ENCODE measurements at regions not wholly inside any gene's neighbourhood (a gene's known extent, or its start where the extent isn't known, plus 50 kb on each side); places are given as distances from the start of the nearest gene placed in this dataset.

- 73 to 91% (median 77%) methylated on average over 2 of the region's 2 CpGs for WGBS, 5 donors
- intact Hi-C loops (cut with DNase I; ENCODE audit: low total_unique reads), result no loop called here
- H3K27ac ChIP-seq, result no peak overlapping the region
- H3K9me3 ChIP-seq, result no peaks in the 10 kb centered on the region
- no peaks in the 10 kb centered on the region for H3K36me3 ChIP-seq
- H3K4me3 ChIP-seq, result no peak overlapping the region
- DNase-seq, result no peak
- TF ChIP-seq EP300 (IDR thresholded peaks at IDR 0.05), result no peak
- no peak for TF ChIP-seq CTCF (IDR thresholded peaks at IDR 0.05)
- TF ChIP-seq POLR2AphosphoS5 (IDR thresholded peaks at IDR 0.05), result no peak
- TF ChIP-seq POLR2A (IDR thresholded peaks at IDR 0.05), result no peak
- H3K27me3 ChIP-seq, result no peaks in the 10 kb centered on the region
- H3K4me1 ChIP-seq, result no peaks in the 10 kb centered on the region
Observed at GRCh38 chr7:81600608-81601007, 169.2 kb downstream of the HGF start.

DNA sequence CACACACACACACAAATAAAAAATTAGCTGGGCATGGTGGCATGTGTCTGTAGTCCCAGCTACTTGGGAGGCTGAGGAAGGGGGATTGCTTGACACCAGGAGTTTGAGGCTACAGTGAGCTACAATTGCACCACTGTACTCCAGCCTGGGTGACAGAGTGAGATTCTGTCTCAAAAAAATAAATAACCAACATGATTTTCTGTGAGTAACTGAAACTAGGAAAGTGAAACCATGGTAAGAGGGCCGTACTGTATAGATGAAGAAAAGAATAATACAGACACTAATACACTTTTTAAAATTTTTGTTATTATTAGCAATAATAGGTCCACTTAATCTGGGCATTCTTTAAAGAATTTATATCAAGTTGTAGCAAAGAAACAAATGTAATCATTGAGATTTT, 170.9 kb downstream of the HGF start:
- Histone ChIP-seq H3K9me3 (no peaks in the 10 kb centered on the region), H3K4me1 (no peaks in the 10 kb centered on the region), H3K36me3 (no peaks in the 10 kb centered on the region), H3K27ac (no peak overlapping the region), H3K4me3 (no peak overlapping the region), H3K27me3 (no peaks in the 10 kb centered on the region)
- intact Hi-C loops (cut with DNase I; ENCODE audit: low total_unique reads), result no loop called here
- 81 to 91% (median 85%) methylated on average over 1 of the region's 1 CpG for WGBS, 5 donors
- no peak for TF ChIP-seq EP300 (IDR thresholded peaks at IDR 0.05)
- no peak for TF ChIP-seq POLR2A (IDR thresholded peaks at IDR 0.05)
- no peak for TF ChIP-seq POLR2AphosphoS5 (IDR thresholded peaks at IDR 0.05)
- TF ChIP-seq CTCF (IDR thresholded peaks at IDR 0.05), result no peak
- DNase-seq, result no peak

DNA sequence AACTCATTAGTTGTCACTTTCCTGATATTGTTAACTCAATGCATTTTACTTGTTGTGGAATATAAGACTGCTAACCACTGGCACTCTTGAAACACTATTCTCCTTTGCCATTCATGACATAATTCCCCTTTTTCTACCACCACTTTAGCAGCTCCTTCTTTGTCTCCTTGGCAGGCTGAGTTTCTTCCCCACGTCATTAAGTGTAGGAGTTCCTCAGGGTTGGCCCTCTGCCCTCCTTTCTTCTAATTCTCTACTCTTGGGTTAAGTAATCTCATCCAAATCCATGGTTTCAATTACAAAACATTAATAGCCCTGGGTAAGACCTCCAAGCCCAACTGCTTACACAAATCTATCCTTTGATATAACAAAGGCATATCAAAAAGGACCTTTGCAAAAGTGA, 175.1 kb downstream of the HGF start:
- 32 to 58% (median 47%) methylated on average over 1 of the region's 1 CpG for WGBS, 5 donors
- DNase-seq, result peak in 1 of 2 donors; percentile 6
- H3K4me1 ChIP-seq, result no peaks in the 10 kb centered on the region
- H3K27ac ChIP-seq, result no peak overlapping the region
- intact Hi-C loops (cut with DNase I; ENCODE audit: low total_unique reads), result no loop called here
- no peaks in the 10 kb centered on the region for H3K36me3 ChIP-seq
- no peaks in the 10 kb centered on the region for H3K9me3 ChIP-seq
- no peak for TF ChIP-seq EP300 (IDR thresholded peaks at IDR 0.05)
- no peak for TF ChIP-seq POLR2A (IDR thresholded peaks at IDR 0.05)
- no peak for TF ChIP-seq CTCF (IDR thresholded peaks at IDR 0.05)
- no peak for TF ChIP-seq POLR2AphosphoS5 (IDR thresholded peaks at IDR 0.05)
- no peak overlapping the region for H3K4me3 ChIP-seq
- H3K27me3 ChIP-seq, result no peaks in the 10 kb centered on the region

DNA sequence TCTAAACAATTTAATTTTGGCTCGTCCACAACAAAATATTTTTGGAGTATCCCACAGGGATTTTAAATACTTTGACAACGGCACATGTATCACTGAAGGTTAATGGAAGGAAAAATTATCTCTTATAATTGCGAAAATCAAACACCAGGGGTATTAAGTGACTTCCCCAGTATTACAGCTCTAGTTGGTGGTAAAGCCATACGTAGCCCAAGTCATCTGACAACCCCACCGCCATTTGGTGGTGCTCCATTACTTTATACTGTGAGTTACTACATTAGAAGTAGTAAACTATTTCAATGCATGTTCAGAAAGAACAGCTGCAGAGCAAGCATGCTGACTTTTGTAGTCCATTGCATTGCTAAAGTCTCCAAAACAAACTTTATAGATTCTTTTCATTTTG, 179.7 kb downstream of the HGF start:
- 63 to 81% (median 71%) methylated on average over 5 of the region's 5 CpGs for WGBS, 5 donors
- Histone ChIP-seq H3K27ac (no peak overlapping the region), H3K4me1 (no peaks in the 10 kb centered on the region), H3K27me3 (no peaks in the 10 kb centered on the region), H3K4me3 (no peak overlapping the region), H3K9me3 (no peaks in the 10 kb centered on the region), H3K36me3 (no peaks in the 10 kb centered on the region)
- intact Hi-C loops (cut with DNase I; ENCODE audit: low total_unique reads), result no loop called here
- peak in 1 of 2 donors; percentile 12 for DNase-seq
- TF ChIP-seq EP300 (IDR thresholded peaks at IDR 0.05), result no peak
- TF ChIP-seq CTCF (IDR thresholded peaks at IDR 0.05), result no peak
- TF ChIP-seq POLR2AphosphoS5 (IDR thresholded peaks at IDR 0.05), result no peak
- TF ChIP-seq POLR2A (IDR thresholded peaks at IDR 0.05), result no peak
